ENCODE measurements at regions not wholly inside any gene's neighbourhood (a gene's known extent, or its start where the extent isn't known, plus 50 kb on each side); places are given as distances from the start of the nearest gene placed in this dataset.
"Not testable (repeated sequence)": the region's sequence is repeated elsewhere in the genome, so short reads cannot be mapped to it uniquely, and the experiment has no call there.

DNA sequence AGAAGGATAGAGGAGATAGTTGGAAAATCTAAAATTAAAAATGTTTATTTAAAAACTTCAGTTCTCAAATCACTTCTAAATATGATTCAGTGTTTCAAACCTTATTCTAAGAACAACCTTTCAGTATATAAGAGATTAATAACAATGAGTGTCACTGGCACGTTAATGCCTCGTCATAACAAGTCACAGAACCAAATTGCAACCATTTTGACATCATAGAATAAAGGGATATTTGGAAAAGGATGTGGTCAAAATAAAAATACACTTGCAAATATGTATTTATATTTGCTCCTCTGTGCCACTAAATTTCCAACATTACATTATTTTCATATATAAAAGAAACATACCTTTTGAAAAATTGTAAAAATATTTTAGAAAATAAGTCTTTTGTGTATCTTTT is 1090.6 kb downstream of the SUCLG1 start:
- in situ Hi-C loops (cut with MboI; ENCODE audit: low pct_unique_long_range_greater_than_20kb, low sequenced_read_pairs, unreplicated experiment) = no loop called here
- TF ChIP-seq, protein P1, sequence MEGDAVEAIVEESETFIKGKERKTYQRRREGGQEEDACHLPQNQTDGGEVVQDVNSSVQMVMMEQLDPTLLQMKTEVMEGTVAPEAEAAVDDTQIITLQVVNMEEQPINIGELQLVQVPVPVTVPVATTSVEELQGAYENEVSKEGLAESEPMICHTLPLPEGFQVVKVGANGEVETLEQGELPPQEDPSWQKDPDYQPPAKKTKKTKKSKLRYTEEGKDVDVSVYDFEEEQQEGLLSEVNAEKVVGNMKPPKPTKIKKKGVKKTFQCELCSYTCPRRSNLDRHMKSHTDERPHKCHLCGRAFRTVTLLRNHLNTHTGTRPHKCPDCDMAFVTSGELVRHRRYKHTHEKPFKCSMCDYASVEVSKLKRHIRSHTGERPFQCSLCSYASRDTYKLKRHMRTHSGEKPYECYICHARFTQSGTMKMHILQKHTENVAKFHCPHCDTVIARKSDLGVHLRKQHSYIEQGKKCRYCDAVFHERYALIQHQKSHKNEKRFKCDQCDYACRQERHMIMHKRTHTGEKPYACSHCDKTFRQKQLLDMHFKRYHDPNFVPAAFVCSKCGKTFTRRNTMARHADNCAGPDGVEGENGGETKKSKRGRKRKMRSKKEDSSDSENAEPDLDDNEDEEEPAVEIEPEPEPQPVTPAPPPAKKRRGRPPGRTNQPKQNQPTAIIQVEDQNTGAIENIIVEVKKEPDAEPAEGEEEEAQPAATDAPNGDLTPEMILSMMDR (IDR thresholded peaks at IDR 0.05; ENCODE audit: extremely low read depth, insufficient read depth, missing control alignments) = no peak
- DNase-seq (ENCODE audit: low spot score) = no peak

DNA sequence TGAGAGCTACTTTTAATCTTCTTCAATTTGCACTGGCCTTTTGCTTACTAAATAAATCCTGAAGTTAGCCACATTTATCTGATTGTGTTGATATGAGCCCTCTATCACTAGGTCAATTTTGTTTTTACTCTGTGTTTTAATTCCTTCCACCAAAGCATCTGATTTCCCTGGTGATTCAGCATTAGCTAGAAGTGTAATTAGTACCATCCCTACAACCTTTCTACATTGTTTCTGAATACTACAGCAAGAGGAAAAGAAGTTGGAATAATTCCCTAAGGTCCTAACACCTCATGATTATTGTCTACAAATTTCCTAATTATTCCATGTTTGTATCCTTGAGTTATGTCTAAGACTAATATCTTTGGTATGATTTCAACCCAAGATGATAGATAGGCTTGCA is 1093.6 kb downstream of the SUCLG1 start:
- DNase-seq (ENCODE audit: low spot score) = no peak
- in situ Hi-C loops (cut with MboI; ENCODE audit: low pct_unique_long_range_greater_than_20kb, low sequenced_read_pairs, unreplicated experiment) = no loop called here
- TF ChIP-seq, protein P1 (IDR thresholded peaks at IDR 0.05; ENCODE audit: extremely low read depth, insufficient read depth, missing control alignments) = no peak

DNA sequence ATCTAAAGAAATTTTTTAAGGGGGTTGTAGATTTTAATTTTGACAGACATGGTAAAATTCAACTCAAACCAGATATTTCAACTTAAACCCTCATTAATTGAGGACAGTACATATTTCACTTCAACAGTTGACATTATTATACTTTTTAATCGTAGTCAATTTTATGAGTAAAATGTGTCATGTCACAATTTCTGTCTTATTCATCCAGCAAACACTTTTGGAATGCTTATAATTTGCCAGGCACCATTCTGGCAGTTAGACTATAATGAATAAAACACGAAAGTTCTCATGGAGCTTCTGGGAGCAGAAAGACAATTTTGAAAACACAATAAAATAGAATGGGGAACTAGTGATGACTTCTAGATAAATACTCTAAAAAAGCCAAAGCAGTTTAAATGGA is 1094.8 kb downstream of the SUCLG1 start:
- in situ Hi-C loops (cut with MboI; ENCODE audit: low pct_unique_long_range_greater_than_20kb, low sequenced_read_pairs, unreplicated experiment) = no loop called here
- no peak for DNase-seq (ENCODE audit: low spot score)
- TF ChIP-seq, protein P1 (IDR thresholded peaks at IDR 0.05; ENCODE audit: extremely low read depth, insufficient read depth, missing control alignments) = no peak

DNA sequence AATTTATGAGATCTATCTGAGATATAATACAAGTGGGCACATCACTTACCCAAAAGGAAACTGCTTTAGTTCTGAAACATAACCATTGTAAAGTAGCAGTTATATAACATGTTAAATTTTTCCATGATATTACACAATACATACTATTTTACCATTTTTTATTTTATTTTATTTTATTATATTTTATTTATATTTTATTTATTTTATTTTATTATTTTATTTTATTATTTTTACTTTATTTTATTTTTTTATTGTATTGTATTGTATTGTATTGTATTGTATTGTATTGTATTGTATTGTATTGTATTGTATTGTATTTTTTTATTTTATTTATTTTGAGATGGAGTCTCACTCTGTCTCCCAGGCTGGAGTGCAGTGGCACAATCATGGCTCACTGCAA is 1095.9 kb downstream of the SUCLG1 start:
- in situ Hi-C loops (cut with MboI; ENCODE audit: low pct_unique_long_range_greater_than_20kb, low sequenced_read_pairs, unreplicated experiment); DNase-seq (ENCODE audit: low spot score): not testable (repeated sequence)

DNA sequence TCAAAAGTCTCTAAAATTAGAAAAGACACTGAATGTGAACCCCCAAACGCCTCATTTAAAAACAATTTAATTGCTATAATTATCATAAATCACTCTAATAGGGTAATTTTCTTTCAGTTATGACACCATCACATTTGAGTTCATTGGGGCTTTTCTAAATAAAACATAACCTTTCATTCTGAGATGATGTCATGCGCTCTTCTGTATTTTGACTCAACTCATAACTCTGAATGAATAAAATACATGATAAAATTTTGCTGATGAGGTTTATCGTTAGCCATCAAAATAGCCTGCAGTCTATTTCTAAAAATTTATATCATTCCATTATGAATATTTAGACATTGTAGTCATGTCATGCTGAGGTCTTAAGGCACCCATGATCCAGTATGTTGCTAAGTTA is 1099.7 kb downstream of the SUCLG1 start:
- DNase-seq (ENCODE audit: low spot score) = no peak
- in situ Hi-C loops (cut with MboI; ENCODE audit: low pct_unique_long_range_greater_than_20kb, low sequenced_read_pairs, unreplicated experiment) = no loop called here
- TF ChIP-seq, protein P1 (IDR thresholded peaks at IDR 0.05; ENCODE audit: extremely low read depth, insufficient read depth, missing control alignments) = no peak

DNA sequence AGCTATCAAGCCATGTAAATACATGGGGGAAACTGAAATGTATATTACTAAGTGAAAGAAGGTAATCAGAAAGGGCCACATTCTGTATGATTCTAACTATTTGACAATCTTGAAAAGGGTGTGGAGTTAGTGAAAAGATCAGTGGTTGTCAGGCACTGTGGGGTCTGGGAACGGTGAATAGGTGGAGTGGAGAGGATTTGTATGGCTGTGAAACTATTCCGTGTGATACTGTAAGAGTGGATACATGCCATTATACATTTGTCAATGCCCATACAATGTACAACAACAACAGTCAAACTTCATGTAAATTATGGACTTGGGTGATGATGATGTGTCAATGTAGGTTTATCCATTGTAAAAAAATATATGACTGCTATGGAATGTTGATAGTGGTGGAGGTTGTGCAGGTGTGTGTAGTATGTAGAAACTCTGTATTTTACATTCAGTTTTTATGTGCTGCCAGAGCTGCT is 1116.2 kb downstream of the SUCLG1 start:
- no peak for DNase-seq (ENCODE audit: low spot score)
- in situ Hi-C loops (cut with MboI; ENCODE audit: low pct_unique_long_range_greater_than_20kb, low sequenced_read_pairs, unreplicated experiment) = no loop called here
- TF ChIP-seq, protein P1 (IDR thresholded peaks at IDR 0.05; ENCODE audit: extremely low read depth, insufficient read depth, missing control alignments) = no peak

DNA sequence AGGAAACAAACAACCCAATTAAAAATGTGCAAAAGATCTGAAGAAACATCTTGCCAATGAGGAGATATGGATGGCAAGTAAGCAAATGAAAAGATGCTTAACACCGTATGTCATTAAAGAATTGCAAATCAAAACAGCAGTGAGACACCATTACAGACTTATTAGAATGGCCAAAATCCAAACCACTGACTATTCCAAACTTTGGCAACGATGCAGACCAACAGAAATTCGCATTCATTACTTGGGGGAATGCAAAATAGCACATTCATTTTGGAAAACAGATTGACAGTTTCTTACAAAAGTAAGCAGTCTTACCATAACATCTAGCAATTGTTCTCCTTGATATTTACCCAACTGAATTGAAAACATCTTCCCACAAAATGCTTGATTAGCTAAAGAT is 1118.7 kb downstream of the SUCLG1 start:
- in situ Hi-C loops (cut with MboI; ENCODE audit: low pct_unique_long_range_greater_than_20kb, low sequenced_read_pairs, unreplicated experiment) = no loop called here
- no peak for DNase-seq (ENCODE audit: low spot score)
- TF ChIP-seq, protein P1 (IDR thresholded peaks at IDR 0.05; ENCODE audit: extremely low read depth, insufficient read depth, missing control alignments) = no peak

DNA sequence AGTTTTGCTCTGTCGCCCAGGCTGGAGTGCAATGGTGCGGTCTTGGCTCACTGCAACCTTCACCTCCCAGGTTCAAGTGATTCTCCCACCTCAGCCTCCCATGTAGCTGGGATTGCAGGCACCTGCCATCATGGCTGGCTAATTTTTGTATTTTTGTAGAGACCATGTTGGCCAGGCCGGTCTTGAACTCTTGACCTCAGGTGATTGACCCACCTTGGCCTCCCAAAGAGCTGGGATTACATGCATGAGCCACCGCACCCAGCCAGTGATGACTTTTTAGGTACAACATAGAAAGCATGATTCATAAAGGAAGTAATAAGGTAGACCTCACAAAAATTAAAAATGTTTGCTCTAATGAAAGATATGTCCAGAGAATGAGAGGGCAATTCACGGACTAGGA is 1119.1 kb downstream of the SUCLG1 start:
- DNase-seq (ENCODE audit: low spot score); in situ Hi-C loops (cut with MboI; ENCODE audit: low pct_unique_long_range_greater_than_20kb, low sequenced_read_pairs, unreplicated experiment): not testable (repeated sequence)

All from GM13977 (cell line).